KG1 (cell line): ENCODE measurements at regions not wholly inside any gene's neighbourhood (a gene's known extent, or its start where the extent isn't known, plus 50 kb on each side); places are given as distances from the start of the nearest gene placed in this dataset.

Source experiments
- DNase-seq: peaks from one replicate; lab custom pipeline; 2025; lab: John Stamatoyannopoulos, UW

GRCh38 chr11:41978945-41979344, 519.5 kb upstream of the LRRC4C start:
- no peak for DNase-seq

GRCh38 chr11:41980741-41981140, 521.3 kb upstream of the LRRC4C start:
- no peak for DNase-seq

DNA sequence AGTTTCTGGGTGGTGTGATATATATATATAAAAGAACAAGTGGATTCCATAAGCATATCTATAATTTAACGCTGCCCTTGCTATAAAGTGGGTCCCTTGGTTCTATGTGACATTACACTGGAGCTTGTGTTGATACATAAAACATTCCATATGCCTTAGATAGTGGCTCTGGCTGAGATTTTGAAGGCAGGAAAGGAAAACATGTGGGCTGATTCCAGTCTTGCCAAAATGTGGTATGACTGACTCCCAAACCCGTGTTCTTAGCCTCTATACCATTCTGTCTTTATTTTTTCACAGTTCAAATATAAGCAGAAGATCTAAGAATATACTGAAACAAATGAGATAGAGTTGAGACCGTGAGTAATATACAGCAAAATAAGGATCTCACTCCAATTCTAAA, 522.8 kb upstream of the LRRC4C start:
- DNase-seq = no peak

DNA sequence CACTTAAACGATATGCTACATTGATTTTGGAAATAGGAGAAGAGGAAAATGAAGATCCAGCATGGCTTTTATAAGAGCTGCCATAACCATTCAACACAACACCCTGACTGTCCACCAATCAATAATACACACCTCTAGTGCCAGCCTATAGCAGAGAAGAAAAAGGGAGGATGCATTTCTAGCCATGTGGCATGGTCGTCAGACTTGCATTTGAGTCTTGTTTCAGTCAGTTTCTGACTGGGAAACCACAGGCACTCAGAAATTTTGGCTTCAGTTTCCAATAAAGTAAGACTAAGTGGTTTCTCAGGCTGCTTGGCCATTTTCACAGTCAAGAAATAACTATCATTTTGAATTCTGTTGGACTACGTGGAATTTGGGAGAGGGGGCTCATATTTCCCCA, 523.5 kb upstream of the LRRC4C start:
- DNase-seq = no peak

DNA sequence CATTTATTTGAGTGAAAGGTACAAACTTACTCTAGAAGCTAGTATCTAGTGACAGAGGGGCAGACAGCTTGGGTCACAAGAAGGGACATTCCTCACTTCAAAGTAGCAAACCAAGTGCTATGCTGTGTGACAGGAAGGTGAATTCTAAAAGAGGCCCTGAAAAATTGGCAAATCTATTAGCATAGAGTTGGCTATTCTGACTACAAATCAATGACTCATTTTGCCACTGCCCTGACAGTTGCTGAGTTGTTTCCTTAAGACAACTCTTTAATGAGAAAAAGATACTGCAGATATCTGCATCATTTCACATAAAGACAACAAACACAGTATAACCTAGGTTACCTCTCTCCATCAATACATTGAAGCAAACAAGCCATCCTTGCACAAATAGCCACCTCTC, 524.0 kb upstream of the LRRC4C start:
- no peak for DNase-seq

GRCh38 chr11:41984023-41984422, 524.6 kb upstream of the LRRC4C start:
- DNase-seq = no peak

DNA sequence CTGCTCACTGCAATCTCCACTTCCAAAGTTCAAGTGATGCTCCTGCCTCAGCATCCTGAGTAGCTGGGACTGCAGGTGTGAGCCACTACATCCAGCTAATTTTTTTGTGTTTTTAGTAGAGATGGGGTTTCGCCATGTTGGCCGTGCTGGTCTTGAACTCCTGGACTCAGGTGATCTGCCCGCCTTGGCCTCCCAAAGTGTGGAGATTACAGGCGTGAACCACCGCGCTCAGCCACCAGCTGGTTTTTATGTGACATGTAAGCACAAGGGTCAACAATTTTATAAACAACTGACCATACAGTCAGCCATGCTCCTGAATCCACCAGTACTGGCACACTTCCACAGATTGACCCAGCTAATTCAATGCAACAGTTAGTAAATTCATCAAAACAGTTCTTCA, 526.3 kb upstream of the LRRC4C start:
- no peak for DNase-seq

GRCh38 chr11:41988951-41989572, 529.6 kb upstream of the LRRC4C start:
- DNase-seq = no peak

GRCh38 chr11:41989823-41990380, 530.5 kb upstream of the LRRC4C start:
- DNase-seq = no peak

DNA sequence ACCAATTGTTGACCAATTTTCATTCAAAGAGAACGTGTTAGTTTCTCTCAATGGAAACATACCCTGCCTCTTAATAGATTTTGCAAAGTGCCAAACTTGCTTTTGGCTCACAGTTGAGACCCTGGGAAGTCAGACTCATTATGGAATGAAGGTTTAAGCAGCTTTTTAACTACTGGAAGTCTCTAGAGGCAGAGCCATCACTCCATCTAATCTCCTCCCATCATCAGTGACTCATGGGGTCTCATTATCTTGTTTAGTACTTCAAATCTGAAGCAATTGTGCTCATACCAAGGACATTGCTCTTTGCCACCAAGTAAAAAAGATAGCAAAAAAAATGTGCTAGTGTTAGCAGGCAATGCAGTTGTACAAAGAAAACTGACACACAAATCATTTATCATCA, 537.1 kb upstream of the LRRC4C start:
- no peak for DNase-seq

DNA sequence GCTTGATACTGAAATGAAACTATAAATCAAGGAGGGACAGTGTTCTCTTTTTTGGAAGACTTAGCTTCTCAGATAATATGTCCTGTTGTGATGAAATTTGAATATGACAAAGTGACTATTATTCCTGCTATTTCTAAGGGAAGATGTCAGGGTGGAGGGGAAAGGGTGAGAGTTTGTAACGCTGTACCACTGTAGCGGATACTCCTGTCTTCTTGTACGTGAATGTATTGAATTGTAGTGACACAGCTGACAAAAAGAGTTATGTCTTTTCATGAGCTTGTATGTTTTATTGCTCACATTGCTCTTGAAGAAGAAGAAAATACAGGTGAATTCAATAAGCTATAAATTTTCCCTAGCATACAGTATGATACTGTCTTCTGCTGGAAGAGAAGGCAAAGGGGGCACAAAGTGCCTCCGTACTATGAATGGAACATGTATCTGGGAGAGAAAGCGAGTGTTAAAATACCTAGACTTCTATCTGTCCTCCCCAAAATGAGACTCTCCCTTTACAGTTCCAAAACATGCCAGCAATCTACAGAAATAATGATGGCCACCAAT, 538.5 kb upstream of the LRRC4C start:
- no peak for DNase-seq

GRCh38 chr11:41999066-41999465, 539.6 kb upstream of the LRRC4C start:
- DNase-seq = no peak

DNA sequence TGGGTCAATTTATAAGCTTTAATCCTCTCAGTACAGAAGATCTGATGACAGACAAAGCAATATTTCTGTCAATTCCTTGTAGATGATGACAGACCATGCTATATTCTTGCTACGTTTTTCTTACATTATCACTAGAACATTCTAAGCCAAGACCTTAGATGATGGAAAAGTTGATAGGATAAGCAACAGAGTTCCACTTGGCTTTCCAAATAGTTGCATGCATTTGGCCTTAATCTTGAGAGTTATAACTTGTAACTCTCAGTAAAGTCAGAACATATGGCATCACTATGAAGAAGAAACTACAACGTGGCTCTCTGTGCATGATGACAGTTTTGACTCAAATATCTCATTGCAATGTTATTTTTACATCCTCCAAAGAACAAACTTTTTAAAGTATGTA, 544.3 kb upstream of the LRRC4C start:
- no peak for DNase-seq

DNA sequence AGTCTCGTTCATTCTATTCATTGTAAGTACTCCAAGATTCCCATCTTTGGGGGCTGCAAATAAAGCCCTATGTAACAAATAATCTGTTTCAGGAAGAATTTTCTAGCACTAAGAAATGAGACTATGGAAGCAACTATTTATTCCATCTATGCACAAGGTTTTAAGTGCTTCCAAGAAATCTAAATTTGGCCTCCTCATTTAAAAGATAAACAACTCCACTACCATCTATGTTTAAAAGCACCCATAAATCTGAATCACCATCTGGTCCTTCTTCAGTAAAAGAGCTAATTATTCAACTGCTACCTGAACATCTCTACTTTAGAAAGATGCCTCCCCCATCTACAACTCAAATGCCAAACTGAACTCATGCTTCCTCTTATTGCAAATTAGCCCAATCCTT, 547.3 kb upstream of the LRRC4C start:
- DNase-seq = no peak

- no peak for DNase-seq
These were observed 552.8 kb upstream of the LRRC4C start for GRCh38 chr11:42012271-42012670.

DNA sequence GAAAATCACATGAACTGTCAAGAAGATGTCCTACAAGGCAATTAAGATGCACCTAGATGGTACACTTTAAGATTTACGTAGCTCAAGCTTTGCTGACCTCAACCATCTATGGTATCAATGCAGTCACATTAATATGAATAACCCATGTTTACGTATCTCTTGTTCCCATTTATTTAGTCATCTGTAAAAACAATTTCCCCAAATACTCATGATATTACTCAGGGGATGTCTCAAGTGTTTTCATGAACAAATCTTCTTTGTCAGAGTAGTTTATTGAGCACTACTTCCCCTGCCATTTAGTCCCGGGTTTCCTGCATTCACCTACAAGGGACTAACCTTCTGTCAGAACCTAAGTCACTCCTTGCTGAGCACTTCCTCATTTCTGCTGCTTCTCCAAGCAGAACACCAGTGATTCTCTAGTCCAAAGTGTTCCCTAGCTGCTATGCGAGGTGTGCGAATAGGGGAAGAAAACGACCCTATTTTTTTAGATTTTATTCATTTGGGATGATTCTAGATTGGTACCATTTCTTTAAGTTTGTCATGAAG, 554.3 kb upstream of the LRRC4C start:
- no peak for DNase-seq

DNA sequence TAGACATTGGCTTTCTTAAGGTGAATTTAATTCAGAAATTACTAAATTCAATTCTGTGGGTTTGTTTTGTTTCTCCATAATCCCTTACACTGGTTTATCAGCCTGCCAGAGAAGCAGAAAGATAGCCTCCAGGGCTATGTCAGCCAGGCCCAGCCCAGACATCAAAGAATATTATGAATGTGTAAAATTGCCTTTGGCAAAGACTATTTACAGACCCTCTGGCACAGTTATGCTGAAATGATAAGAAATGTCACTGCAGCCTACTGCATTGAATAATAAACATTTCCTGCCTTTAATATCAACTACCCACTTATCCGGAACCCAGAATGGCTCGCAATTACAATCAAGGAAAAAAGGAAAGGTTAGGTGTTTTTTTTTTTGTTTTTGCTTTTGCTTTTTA, 562.5 kb upstream of the LRRC4C start:
- DNase-seq = no peak

- no peak for DNase-seq
These were observed 563.8 kb upstream of the LRRC4C start for GRCh38 chr11:42023267-42023666.

DNA sequence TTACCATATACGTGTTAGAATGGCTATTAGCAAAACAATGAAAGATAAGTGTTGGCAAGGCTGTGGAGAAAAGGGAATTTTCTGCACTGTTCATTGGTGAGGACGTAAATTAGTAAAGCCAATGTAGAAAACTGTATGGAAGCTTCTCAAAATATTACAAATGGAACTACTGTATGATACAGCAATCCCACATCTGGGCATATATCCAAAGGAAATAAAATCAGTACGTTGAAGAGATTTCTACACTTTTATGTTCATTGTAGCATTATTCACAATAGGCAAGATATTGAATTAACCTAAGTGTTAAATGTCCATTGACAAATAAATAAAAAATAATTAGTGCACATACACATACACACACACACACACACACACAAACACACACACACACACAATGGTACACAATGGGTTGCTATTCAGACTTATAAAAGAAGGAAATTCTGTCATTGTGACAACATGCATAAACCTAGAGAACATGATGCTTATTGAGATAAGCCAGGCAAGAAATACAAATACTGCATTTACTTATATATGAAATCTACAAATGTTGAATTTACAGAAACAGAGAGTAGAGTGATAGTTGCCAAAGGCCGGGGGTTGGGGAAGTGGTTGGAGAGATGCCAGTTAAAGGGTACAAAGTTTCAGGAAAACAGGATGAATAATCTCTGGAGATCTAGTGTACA, 565.8 kb upstream of the LRRC4C start:
- no peak for DNase-seq

- DNase-seq = no peak
These were observed 575.4 kb upstream of the LRRC4C start for GRCh38 chr11:42034826-42035225.

DNA sequence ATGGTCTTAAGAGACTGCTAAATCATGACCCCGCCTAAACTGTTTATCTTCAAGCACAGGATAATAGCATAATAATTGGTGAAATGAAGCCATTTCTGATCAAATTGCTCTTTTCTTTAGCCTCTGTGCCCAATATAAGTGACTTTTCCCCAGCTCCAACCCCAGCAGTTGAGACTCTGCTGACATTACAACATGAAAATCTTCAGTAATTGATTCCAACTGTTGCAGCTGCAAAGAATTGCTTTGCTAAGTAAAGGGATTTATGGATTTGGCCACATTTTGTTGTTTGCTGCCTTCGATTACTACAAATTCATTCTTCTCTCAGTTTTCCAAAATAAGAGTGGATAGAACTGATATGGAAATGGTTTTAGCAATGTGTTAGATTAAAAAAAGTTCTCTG, 576.7 kb upstream of the LRRC4C start:
- no peak for DNase-seq

DNA sequence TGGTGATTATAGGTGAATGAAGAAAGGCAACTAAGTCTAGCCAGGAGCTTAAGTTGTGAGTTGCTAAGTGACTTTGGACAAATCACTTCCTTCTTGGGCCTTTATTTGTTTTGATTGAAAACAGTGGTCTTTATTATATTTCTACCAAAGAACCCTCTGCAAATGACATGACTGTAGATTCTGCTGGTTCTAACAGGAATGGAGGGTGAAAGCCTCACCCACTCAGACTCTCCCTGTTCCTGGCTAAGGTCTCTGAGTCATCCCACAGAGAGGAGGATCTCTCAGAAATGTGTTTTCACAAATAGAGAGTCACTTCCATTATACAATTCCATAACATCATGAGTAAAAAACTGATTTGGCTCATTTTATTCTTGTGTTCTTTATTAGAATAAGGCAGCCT, 583.9 kb upstream of the LRRC4C start:
- DNase-seq = no peak
